Trophoblast cell (in vitro differentiated cells and primary cell): ENCODE measurements at regions not wholly inside any gene's neighbourhood (a gene's known extent, or its start where the extent isn't known, plus 50 kb on each side); places are given as distances from the start of the nearest gene placed in this dataset.
A peak's percentile ranks its signal among the peaks of the same experiment; 100 is the strongest.

ENCODE experiments used
- DNase-seq, 2 donors: peaks; one replicate each; pipeline ENCODE4 v3.0.0-alpha.2; 2016
- H2AFZ ChIP-seq: 2 replicates; pipeline ENCODE4 v1.6.1; 2013; ENCODE audit warnings: low read length, moderate library complexity, mild to moderate bottlenecking; ENCODE audit not compliant: insufficient read depth, poor library complexity
- H2AK5ac ChIP-seq: 2 replicates; pipeline ENCODE4 v1.6.1; 2013; ENCODE audit warnings: mild to moderate bottlenecking, low read length
- H2BK120ac ChIP-seq: 2 replicates; pipeline ENCODE4 v1.6.1; 2013; ENCODE audit warnings: low read length, mild to moderate bottlenecking, moderate library complexity; ENCODE audit not compliant: insufficient read depth, poor library complexity
- H2BK12ac ChIP-seq: 2 replicates; pipeline ENCODE4 v1.6.1; 2013; ENCODE audit warnings: mild to moderate bottlenecking, low read length, moderate library complexity
- H2BK5ac ChIP-seq: 2 replicates; pipeline ENCODE4 v1.6.1; 2013; ENCODE audit warnings: low read length, low read depth, moderate library complexity, mild to moderate bottlenecking; ENCODE audit not compliant: poor library complexity
- H3K14ac ChIP-seq: 2 replicates; pipeline ENCODE4 v1.6.1; 2013; ENCODE audit warnings: mild to moderate bottlenecking, low read length
- H3K18ac ChIP-seq: 2 replicates; pipeline ENCODE4 v1.6.1; 2013; ENCODE audit warnings: mild to moderate bottlenecking, low read length
- H3K23ac ChIP-seq: 2 replicates; pipeline ENCODE4 v1.6.1; 2013; ENCODE audit warnings: low read length
- H3K27ac ChIP-seq: 2 replicates; pipeline ENCODE4 v1.5.1; 2013; ENCODE audit warnings: low read depth, mild to moderate bottlenecking, inconsistent platforms, low read length, moderate library complexity
- H3K27me3 ChIP-seq: 2 replicates; pipeline ENCODE4 v1.6.1; 2013; ENCODE audit warnings: inconsistent platforms, mild to moderate bottlenecking, low read length, moderate library complexity; ENCODE audit not compliant: insufficient read depth
- H3K36me3 ChIP-seq, 2 experiments: 1 replicate in 1 of 2; 2 replicates in 1 of 2; pipeline ENCODE4 v1.6.1; 2013; ENCODE audit warnings: low read length in 2 of 2, mild to moderate bottlenecking in 2 of 2, moderate library complexity in 1 of 2; ENCODE audit not compliant: insufficient read depth in 2 of 2, control insufficient read depth in 1 of 2
- H3K4ac ChIP-seq: 2 replicates; pipeline ENCODE4 v1.6.1; 2013; ENCODE audit warnings: low read depth, mild to moderate bottlenecking, low read length, moderate library complexity
- H3K4me1 ChIP-seq, 2 experiments: 1 replicate in 1 of 2; 2 replicates in 1 of 2; pipeline ENCODE4 v1.6.1; 2013; ENCODE audit warnings: low read length in 2 of 2, mild to moderate bottlenecking in 2 of 2, moderate library complexity in 1 of 2; ENCODE audit not compliant: insufficient read depth in 2 of 2, control insufficient read depth in 1 of 2
- H3K4me2 ChIP-seq: 2 replicates; pipeline ENCODE4 v1.6.1; 2013; ENCODE audit warnings: inconsistent platforms, mild to moderate bottlenecking, low read length, moderate library complexity
- H3K4me3 ChIP-seq: 2 replicates; pipeline ENCODE4 v1.5.1; 2013; ENCODE audit warnings: mild to moderate bottlenecking, low read depth, low read length, inconsistent platforms
- H3K79me1 ChIP-seq: one replicate; pipeline ENCODE4 v1.6.1; 2013; ENCODE audit warnings: low read length
- H3K79me2 ChIP-seq: 2 replicates; pipeline ENCODE4 v1.6.1; 2013; ENCODE audit warnings: low read length, mild to moderate bottlenecking; ENCODE audit not compliant: control insufficient read depth, insufficient read depth, poor library complexity
- H3K9ac ChIP-seq: 2 replicates; pipeline ENCODE4 v1.6.1; 2013; ENCODE audit warnings: mild to moderate bottlenecking, low read length
- H3K9me3 ChIP-seq: 2 replicates; pipeline ENCODE4 v1.6.1; 2013; ENCODE audit warnings: low read depth, mild to moderate bottlenecking, control low read depth, inconsistent platforms, low read length; ENCODE audit not compliant: insufficient read depth
- H4K12ac ChIP-seq: 2 replicates; pipeline ENCODE4 v1.6.1; 2013; ENCODE audit warnings: low read depth, mild to moderate bottlenecking, low read length, moderate library complexity
- H4K8ac ChIP-seq: 2 replicates; pipeline ENCODE4 v1.6.1; 2013; ENCODE audit warnings: low read depth, mild to moderate bottlenecking, low read length, moderate library complexity
- H4K91ac ChIP-seq: one replicate; pipeline ENCODE4 v1.6.1; 2013; ENCODE audit warnings: low read depth, mild to moderate bottlenecking, low read length, moderate library complexity
- WGBS: extraction: QIAGEN DNeasy Blood & Tissue Kit; methylation state at CpG from one replicate; pipeline ENCODE4 v1.1.7; 2013; ENCODE audit warnings: missing lambda C conversion rate; ENCODE audit not compliant: insufficient read length, insufficient coverage; ENCODE audit errors: extremely low coverage; 5-methylcytosine and 5-hydroxymethylcytosine counted together

DNA sequence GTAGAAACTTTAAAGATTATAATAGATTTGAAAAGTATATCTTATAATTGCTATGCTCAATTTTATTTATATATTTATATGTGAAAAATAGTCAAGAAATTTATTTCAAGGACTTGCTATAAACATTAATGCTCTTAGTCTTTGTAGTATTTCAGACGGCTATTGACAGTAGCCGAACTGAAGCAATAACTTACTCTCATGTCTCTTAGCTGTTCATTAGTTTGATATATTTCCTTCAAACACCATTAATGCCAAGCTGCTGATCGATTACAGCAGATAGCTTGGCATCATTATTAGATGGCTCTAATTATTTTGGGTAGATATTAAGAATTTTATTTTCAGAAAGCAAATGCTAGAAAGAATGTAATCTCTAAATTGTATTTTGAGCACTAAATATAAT lies 1151.5 kb upstream of the SPRY2 start:
- Histone ChIP-seq H3K14ac (no peak overlapping the region), H3K9ac (no peak overlapping the region), H2BK12ac (no peak overlapping the region), H3K79me2 (no peaks in the 10 kb centered on the region), H3K27ac (no peak overlapping the region), H4K8ac (no peak overlapping the region), H3K36me3 (no peaks in the 10 kb centered on the region), H3K4me1 (no peaks in the 10 kb centered on the region), H2AFZ (no peak overlapping the region), H3K4me3 (no peak overlapping the region), H3K23ac (no peak overlapping the region), H4K12ac (no peak overlapping the region), H4K91ac (no peak overlapping the region), H2AK5ac (no peak overlapping the region), H3K4me2 (no peak overlapping the region), H3K79me1 (no peaks in the 10 kb centered on the region), H3K27me3 (no peaks in the 10 kb centered on the region), H3K18ac (no peak overlapping the region), H3K4ac (no peak overlapping the region), H3K9me3 (no peaks in the 10 kb centered on the region), H2BK5ac (no peak overlapping the region), H2BK120ac (no peak overlapping the region)
- WGBS: no CpG with 5 or more reads among the region's 3 CpGs
- DNase-seq: no peak

DNA sequence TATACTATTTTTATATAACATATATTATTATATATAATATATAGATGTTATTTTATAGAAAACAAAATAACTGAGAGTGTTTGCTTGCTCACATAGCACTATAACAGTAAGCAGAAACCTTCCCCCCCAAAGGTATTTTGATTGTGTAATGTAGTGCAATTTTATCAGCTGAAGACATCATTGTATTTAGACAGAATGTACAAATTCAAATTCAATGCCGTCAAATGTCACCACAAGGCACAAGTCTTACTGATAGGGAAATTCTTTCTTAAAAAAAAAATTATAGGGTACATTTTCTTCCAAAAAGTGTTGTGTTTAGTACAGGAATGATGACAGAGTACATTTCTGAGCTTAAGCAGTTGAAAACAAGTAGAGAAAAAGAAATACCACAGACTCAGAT lies 1147.1 kb upstream of the SPRY2 start:
- Histone ChIP-seq H3K23ac (no peak overlapping the region), H3K4ac (no peak overlapping the region), H3K27ac (no peak overlapping the region), H3K4me3 (no peak overlapping the region), H2BK12ac (no peak overlapping the region), H2AFZ (no peak overlapping the region), H2AK5ac (no peak overlapping the region), H3K4me1 (no peaks in the 10 kb centered on the region), H2BK120ac (no peak overlapping the region), H3K79me2 (no peaks in the 10 kb centered on the region), H3K4me2 (no peak overlapping the region), H3K18ac (no peak overlapping the region), H3K9me3 (no peaks in the 10 kb centered on the region), H4K8ac (no peak overlapping the region), H3K14ac (no peak overlapping the region), H4K91ac (no peak overlapping the region), H3K79me1 (no peaks in the 10 kb centered on the region), H3K9ac (no peak overlapping the region), H2BK5ac (no peak overlapping the region), H3K36me3 (no peaks in the 10 kb centered on the region), H4K12ac (no peak overlapping the region), H3K27me3 (no peaks in the 10 kb centered on the region)
- WGBS: no CpG with 5 or more reads among the region's 1 CpG
- peak in 1 of 2 donors; percentile 74 for DNase-seq

DNA sequence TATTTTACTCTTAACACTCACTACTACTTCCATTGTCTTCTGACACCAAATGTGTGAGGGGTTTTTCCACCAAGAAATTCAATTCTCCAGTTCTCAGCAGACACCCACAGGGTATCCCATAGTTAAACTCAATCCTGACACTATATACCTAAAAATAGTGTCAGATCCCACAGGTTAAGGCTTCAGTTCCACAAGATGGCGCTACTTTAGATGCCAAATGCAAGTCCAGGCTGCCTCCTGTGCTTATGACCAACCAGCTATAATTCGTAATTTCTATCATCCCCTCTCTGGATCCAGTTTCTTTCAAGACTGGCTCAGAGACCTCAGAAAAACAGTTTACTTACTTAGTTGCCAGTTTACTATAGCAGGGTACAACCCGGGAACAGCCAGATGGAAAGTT lies 1146.2 kb upstream of the SPRY2 start:
- Histone ChIP-seq H4K91ac (no peak overlapping the region), H3K36me3 (no peaks in the 10 kb centered on the region), H3K79me1 (no peaks in the 10 kb centered on the region), H3K27ac (no peak overlapping the region), H3K4ac (no peak overlapping the region), H2BK5ac (no peak overlapping the region), H2AFZ (no peak overlapping the region), H3K4me3 (no peak overlapping the region), H3K18ac (no peak overlapping the region), H3K4me2 (no peak overlapping the region), H3K14ac (no peak overlapping the region), H2BK12ac (no peak overlapping the region), H3K4me1 (no peaks in the 10 kb centered on the region), H2BK120ac (no peak overlapping the region), H4K12ac (no peak overlapping the region), H3K9ac (no peak overlapping the region), H3K27me3 (no peaks in the 10 kb centered on the region), H3K9me3 (no peaks in the 10 kb centered on the region), H3K79me2 (no peaks in the 10 kb centered on the region), H2AK5ac (no peak overlapping the region), H3K23ac (no peak overlapping the region), H4K8ac (no peak overlapping the region)
- WGBS: no CpG with 5 or more reads among the region's 3 CpGs
- DNase-seq: peak; percentile 4 to 44

DNA sequence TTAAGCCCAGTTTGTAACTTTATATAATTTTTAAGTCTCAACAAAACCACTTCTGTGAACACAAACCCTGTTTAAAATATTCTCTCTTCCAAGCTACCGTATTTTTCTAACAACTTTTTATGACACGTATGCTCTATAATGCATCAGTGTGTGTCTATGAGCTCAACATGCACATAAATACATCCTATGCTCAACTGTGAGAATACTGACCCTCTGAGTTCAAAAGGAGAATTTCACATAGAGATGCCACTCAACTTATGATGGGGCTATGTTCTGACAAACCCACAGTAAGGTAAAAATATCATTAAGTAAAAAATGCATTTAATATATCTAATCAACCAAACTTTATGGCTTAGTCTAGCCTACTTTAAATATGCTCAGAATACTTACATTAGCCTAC lies 1139.7 kb upstream of the SPRY2 start:
- H4K8ac ChIP-seq: no peak overlapping the region
- no peak overlapping the region for H3K18ac ChIP-seq
- no CpG with 5 or more reads among the region's 2 CpGs for WGBS
- H3K27me3 ChIP-seq: no peaks in the 10 kb centered on the region
- no peak overlapping the region for H3K14ac ChIP-seq
- H3K4ac ChIP-seq: no peak overlapping the region
- no peaks in the 10 kb centered on the region for H3K4me1 ChIP-seq
- no peak overlapping the region for H3K4me2 ChIP-seq
- no peak overlapping the region for H4K12ac ChIP-seq
- no peak overlapping the region for H2BK120ac ChIP-seq
- H3K27ac ChIP-seq: no peak overlapping the region
- no peak overlapping the region for H2AFZ ChIP-seq
- no peak overlapping the region for H2AK5ac ChIP-seq
- H3K79me1 ChIP-seq: no peaks in the 10 kb centered on the region
- no peaks in the 10 kb centered on the region for H3K36me3 ChIP-seq
- no peaks in the 10 kb centered on the region for H3K9me3 ChIP-seq
- H3K4me3 ChIP-seq: no peak overlapping the region
- H2BK12ac ChIP-seq: no peak overlapping the region
- DNase-seq: no peak
- no peak overlapping the region for H3K23ac ChIP-seq
- H3K79me2 ChIP-seq: no peaks in the 10 kb centered on the region
- no peak overlapping the region for H2BK5ac ChIP-seq
- H4K91ac ChIP-seq: no peak overlapping the region
- no peak overlapping the region for H3K9ac ChIP-seq
